GM12878 (cell line): ENCODE measurements at regions not wholly inside any gene's neighbourhood (a gene's known extent, or its start where the extent isn't known, plus 50 kb on each side); places are given as distances from the start of the nearest gene placed in this dataset.

Experiments
- ATAC-seq: fragments of 200-7000 bp; cut with Tn5 transposase; 3 replicates; pipeline ENCODE4 v1.9.1; 2020; ENCODE audit warnings: mild to moderate bottlenecking, moderate library complexity
- BruUV-seq: library from RNA; stranded (reverse); fragments of 400-500 nt; replicated peaks from 2 replicates; lab custom pipeline; 2021; lab: Mats Ljungman, UMichigan
- CTCF ChIA-PET: fragments of 300-600 bp; sonication (Branson Sonifier 250); formaldehyde crosslinking; extraction: SDS; loops from one replicate; lab custom pipeline; 2021; ENCODE audit warnings: inconsistent platforms; lab: Yijun Ruan, JAX
- POLR2A ChIA-PET: fragments of 350-600 bp; formaldehyde crosslinking; extraction: SDS; loops from one replicate; lab custom pipeline; 2021; ENCODE audit warnings: inconsistent platforms; lab: Charles Lee
- RAD21 ChIA-PET: fragments of 300-600 bp; sonication (Branson Sonifier 250); formaldehyde crosslinking; loops from one replicate; lab custom pipeline; 2023; ENCODE audit warnings: antibody characterized with exemption; ENCODE audit not compliant: unreplicated experiment; lab: Charles Lee
- SMC1A ChIA-PET: fragments of 300-600 bp; sonication (Branson Sonifier 250); formaldehyde crosslinking; loops from one replicate; lab custom pipeline; 2023; ENCODE audit not compliant: unreplicated experiment, uncharacterized antibody; lab: Charles Lee
- DNase-seq: peaks from one replicate; pipeline ENCODE4 v3.0.0-alpha.2; 2011; ENCODE audit warnings: low read depth, low spot score
- FAIRE-seq: peaks from 3 replicates; lab custom pipeline; 2011; peaks lifted over from hg19 to GRCh38; lab: Jason Lieb, UNC
- H2AFZ ChIP-seq: 2 replicates; pipeline ENCODE4 v1.6.0; 2011; ENCODE audit warnings: low read depth, low read length, control low read depth; ENCODE audit not compliant: control insufficient read depth
- H3K27ac ChIP-seq: 2 replicates; pipeline ENCODE4 v1.5.1; 2011; ENCODE audit warnings: control low read depth; ENCODE audit not compliant: control insufficient read depth, insufficient read depth
- H3K27me3 ChIP-seq, 2 experiments: replicated peaks in 1 of 2; 2 replicates each; pipeline versions ENCODE4 v1.6.0 to v1.6.1; 2011; ENCODE audit warnings: low read length in 1 of 2; ENCODE audit not compliant: control insufficient read depth in 2 of 2, insufficient read depth in 2 of 2
- H3K36me3 ChIP-seq, 2 experiments: 2 replicates each; pipeline ENCODE4 v1.5.1; 2011; ENCODE audit warnings: low read length in 1 of 2; ENCODE audit not compliant: control insufficient read depth in 2 of 2, insufficient read depth in 2 of 2
- H3K4me1 ChIP-seq: 2 replicates; pipeline ENCODE4 v1.6.1; 2011; ENCODE audit warnings: mild to moderate bottlenecking, low read length, moderate library complexity, mixed read lengths; ENCODE audit not compliant: control insufficient read depth, insufficient read depth
- H3K4me2 ChIP-seq: 2 replicates; pipeline ENCODE4 v1.6.0; 2011; ENCODE audit warnings: control low read depth; ENCODE audit not compliant: control insufficient read depth, insufficient read depth
- H3K4me3 ChIP-seq: fragments of 200-600 bp; sonication (generic); 2 replicates; pipeline ENCODE4 v1.5.1; 2016
- H3K79me2 ChIP-seq: 2 replicates; pipeline ENCODE4 v1.6.0; 2011; ENCODE audit warnings: low read length; ENCODE audit not compliant: control insufficient read depth, insufficient read depth
- H3K9ac ChIP-seq: 2 replicates; pipeline ENCODE4 v1.8.0; 2011; ENCODE audit warnings: low read length, control low read depth, mixed read lengths; ENCODE audit not compliant: control insufficient read depth, insufficient read depth
- H3K9me3 ChIP-seq: replicated peaks from 3 replicates; pipeline ENCODE4 v1.5.1; 2011; ENCODE audit warnings: mild to moderate bottlenecking, low read length; ENCODE audit not compliant: control insufficient read depth, insufficient read depth
- H4K20me1 ChIP-seq: 2 replicates; pipeline ENCODE4 v1.6.0; 2011; ENCODE audit not compliant: control insufficient read depth, insufficient read depth
- ATF7 ChIP-seq: fragments of 450-650 bp; IDR thresholded peaks from 2 replicates; pipeline ENCODE4 v1.6.1; 2016; ENCODE audit warnings: low read depth, mild to moderate bottlenecking
- BACH1 ChIP-seq: fragments of 450-650 bp; IDR thresholded peaks from 2 replicates; pipeline ENCODE4 v1.6.1; 2017; ENCODE audit warnings: mild to moderate bottlenecking, borderline replicate concordance
- E2F8 ChIP-seq: fragments of 450-650 bp; IDR thresholded peaks from 2 replicates; pipeline ENCODE4 v1.6.1; 2018; ENCODE audit warnings: mild to moderate bottlenecking, low read depth, moderate library complexity; ENCODE audit not compliant: partially characterized antibody
- ELK1 ChIP-seq: IDR thresholded peaks from 2 replicates; pipeline ENCODE4 v1.6.1; 2012; ENCODE audit warnings: low read depth, low read length, improper control_type of control experiment
- POLR2AphosphoS5 ChIP-seq: IDR thresholded peaks from 2 replicates; pipeline ENCODE4 v1.6.1; 2011; ENCODE audit warnings: mild to moderate bottlenecking, low read length, inconsistent platforms
- RELA ChIP-seq: fragments of 450-650 bp; IDR thresholded peaks from 2 replicates; pipeline ENCODE4 v1.8.0; 2014; ENCODE audit warnings: borderline replicate concordance; ENCODE audit not compliant: partially characterized antibody
- TCF3 ChIP-seq: IDR thresholded peaks from 2 replicates; pipeline ENCODE4 v1.6.1; 2012; ENCODE audit warnings: low read depth, mild to moderate bottlenecking, low read length, borderline replicate concordance; ENCODE audit not compliant: insufficient read depth
- WGBS: methylation state at CpG from one replicate; pipeline ENCODE4 v1.1.6; 2016; ENCODE audit warnings: low lambda C conversion rate; ENCODE audit not compliant: insufficient replicate concordance, insufficient coverage; ENCODE audit errors: missing lambda C conversion rate; 5-methylcytosine and 5-hydroxymethylcytosine counted together
- in situ Hi-C: fragments of 300-500 bp; cut with MboI; formaldehyde crosslinking; loops from 9 replicates; pipeline ENCODE4 v1.14.3; 2018; ENCODE audit warnings: mixed read lengths
- intact Hi-C: fragments of 100-400 bp; cut with micrococcal nuclease; formaldehyde crosslinking; loops from one replicate; pipeline ENCODE4 v1.14.2; 2022; ENCODE audit not compliant: unreplicated experiment
- TF ChIP-seq, protein P1 (sequence below): fragments of 150-350 bp; IDR thresholded peaks from 2 replicates; pipeline ENCODE4 v1.6.1; 2016; ENCODE audit warnings: low read depth, low read length
- TF ChIP-seq, protein P2 (sequence below): fragments of 450-650 bp; IDR thresholded peaks from 2 replicates; pipeline ENCODE4 v1.6.1; 2017; ENCODE audit warnings: mild to moderate bottlenecking

DNA sequence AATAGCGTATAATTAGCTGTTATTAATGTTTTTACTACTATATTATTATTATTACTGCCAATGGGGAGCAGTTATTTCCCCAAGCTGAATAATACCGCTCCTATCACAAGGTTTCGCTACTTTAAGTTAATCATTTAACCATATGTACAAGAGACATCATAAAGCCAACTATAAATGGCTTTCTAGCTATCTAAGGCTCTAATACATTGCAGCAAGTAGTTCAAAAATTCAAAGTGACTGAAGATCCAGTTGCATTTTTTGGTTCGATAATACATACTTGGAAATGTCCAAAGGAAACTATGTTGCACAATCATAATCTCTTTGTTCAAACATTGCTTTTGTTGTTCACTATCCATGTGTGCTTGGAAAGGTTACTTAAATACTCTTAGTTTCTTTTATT lies 952.0 kb upstream of the MBL2 start:
- Histone ChIP-seq H3K9me3 (no peaks in the 10 kb centered on the region), H3K4me2 (no peak overlapping the region), H3K4me1 (no peaks in the 10 kb centered on the region), H3K79me2 (no peaks in the 10 kb centered on the region), H3K36me3 (no peaks in the 10 kb centered on the region), H3K4me3 (no peak overlapping the region), H4K20me1 (no peaks in the 10 kb centered on the region), H2AFZ (no peak overlapping the region), H3K27ac (no peak overlapping the region), H3K27me3 (no peaks in the 10 kb centered on the region), H3K9ac (no peak overlapping the region)
- ATAC-seq (no peak), DNase-seq (no peak), FAIRE-seq (no peak)
- ChIA-PET RAD21 (no interaction called here), SMC1A (interaction anchor here (0.7 kb wide), 1 partner anchor 878 kb away, joined by 4 read pairs; no protein-coding TSS in a partner anchor), POLR2A (no interaction called here), CTCF (no interaction called here)
- WGBS = 23% methylated on average over 4 of the region's 4 CpGs
- BruUV-seq = no TSS peak
- intact Hi-C loops = no loop called here
- in situ Hi-C loops = no loop called here
- TF ChIP-seq RELA = no peak
- TF ChIP-seq BACH1 = no peak
- no peak for TF ChIP-seq ELK1
- no peak for TF ChIP-seq E2F8
- no peak for TF ChIP-seq ATF7
- TF ChIP-seq, protein P1, sequence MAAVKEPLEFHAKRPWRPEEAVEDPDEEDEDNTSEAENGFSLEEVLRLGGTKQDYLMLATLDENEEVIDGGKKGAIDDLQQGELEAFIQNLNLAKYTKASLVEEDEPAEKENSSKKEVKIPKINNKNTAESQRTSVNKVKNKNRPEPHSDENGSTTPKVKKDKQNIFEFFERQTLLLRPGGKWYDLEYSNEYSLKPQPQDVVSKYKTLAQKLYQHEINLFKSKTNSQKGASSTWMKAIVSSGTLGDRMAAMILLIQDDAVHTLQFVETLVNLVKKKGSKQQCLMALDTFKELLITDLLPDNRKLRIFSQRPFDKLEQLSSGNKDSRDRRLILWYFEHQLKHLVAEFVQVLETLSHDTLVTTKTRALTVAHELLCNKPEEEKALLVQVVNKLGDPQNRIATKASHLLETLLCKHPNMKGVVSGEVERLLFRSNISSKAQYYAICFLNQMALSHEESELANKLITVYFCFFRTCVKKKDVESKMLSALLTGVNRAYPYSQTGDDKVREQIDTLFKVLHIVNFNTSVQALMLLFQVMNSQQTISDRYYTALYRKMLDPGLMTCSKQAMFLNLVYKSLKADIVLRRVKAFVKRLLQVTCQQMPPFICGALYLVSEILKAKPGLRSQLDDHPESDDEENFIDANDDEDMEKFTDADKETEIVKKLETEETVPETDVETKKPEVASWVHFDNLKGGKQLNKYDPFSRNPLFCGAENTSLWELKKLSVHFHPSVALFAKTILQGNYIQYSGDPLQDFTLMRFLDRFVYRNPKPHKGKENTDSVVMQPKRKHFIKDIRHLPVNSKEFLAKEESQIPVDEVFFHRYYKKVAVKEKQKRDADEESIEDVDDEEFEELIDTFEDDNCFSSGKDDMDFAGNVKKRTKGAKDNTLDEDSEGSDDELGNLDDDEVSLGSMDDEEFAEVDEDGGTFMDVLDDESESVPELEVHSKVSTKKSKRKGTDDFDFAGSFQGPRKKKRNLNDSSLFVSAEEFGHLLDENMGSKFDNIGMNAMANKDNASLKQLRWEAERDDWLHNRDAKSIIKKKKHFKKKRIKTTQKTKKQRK = no peak
- TF ChIP-seq POLR2AphosphoS5 = no peak
- TF ChIP-seq TCF3 = no peak
- TF ChIP-seq, protein P2, sequence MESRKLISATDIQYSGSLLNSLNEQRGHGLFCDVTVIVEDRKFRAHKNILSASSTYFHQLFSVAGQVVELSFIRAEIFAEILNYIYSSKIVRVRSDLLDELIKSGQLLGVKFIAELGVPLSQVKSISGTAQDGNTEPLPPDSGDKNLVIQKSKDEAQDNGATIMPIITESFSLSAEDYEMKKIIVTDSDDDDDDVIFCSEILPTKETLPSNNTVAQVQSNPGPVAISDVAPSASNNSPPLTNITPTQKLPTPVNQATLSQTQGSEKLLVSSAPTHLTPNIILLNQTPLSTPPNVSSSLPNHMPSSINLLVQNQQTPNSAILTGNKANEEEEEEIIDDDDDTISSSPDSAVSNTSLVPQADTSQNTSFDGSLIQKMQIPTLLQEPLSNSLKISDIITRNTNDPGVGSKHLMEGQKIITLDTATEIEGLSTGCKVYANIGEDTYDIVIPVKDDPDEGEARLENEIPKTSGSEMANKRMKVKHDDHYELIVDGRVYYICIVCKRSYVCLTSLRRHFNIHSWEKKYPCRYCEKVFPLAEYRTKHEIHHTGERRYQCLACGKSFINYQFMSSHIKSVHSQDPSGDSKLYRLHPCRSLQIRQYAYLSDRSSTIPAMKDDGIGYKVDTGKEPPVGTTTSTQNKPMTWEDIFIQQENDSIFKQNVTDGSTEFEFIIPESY = no peak
